ENCODE measurements at regions not wholly inside any gene's neighbourhood (a gene's known extent, or its start where the extent isn't known, plus 50 kb on each side); places are given as distances from the start of the nearest gene placed in this dataset.

- H3K4me3 ChIP-seq (ENCODE audit: low read depth, low read length), result no peak overlapping the region
- no peak for DNase-seq (ENCODE audit: low read depth)
- no peak for TF ChIP-seq CTCF (IDR thresholded peaks at IDR 0.05; ENCODE audit: insufficient read depth, low read length)
Measured at GRCh38 chr11:23749762-23750430, 747.0 kb upstream of the LUZP2 start.

DNA sequence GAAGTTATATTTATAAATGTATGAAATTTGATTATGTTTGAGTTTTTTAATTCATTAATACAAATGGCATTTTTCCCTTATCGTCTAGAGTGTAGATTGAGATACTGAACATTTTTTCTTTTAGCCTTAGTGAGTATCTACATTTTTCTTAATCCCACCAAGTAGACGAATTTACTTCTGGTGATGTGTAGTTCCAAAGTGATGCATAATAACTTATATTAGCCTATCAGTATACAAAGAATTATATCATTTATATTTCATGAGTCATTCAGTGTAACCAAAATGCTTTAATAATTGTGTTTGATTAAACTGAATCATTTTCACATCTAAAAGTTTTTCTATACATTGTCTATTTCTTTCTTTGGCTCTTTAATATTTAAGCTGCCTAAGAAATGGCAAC, 745.6 kb upstream of the LUZP2 start:
- TF ChIP-seq CTCF (IDR thresholded peaks at IDR 0.05; ENCODE audit: insufficient read depth, low read length), result no peak
- no peak for DNase-seq (ENCODE audit: low read depth)

DNA sequence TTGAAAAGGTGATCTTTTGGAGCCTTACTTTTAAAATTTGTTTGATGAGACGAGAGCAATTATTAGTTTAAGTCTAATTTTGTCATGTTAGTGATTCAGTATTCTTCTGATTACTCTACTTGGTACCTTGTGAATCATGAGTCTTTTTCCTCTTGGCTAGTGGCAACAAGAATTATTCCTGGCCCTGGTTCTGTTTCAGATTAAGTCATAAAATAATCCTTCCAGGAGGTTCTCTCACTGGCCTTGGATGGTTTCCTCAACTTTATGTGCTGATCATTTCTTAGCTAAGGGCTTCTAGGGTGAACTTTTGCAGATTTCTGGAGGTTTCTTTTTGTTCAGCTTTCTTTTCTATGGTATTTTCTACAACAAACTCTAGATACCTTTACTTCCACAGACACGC, 741.8 kb upstream of the LUZP2 start:
- TF ChIP-seq CTCF (IDR thresholded peaks at IDR 0.05; ENCODE audit: insufficient read depth, low read length), result no peak
- peak; percentile 3 for DNase-seq (ENCODE audit: low read depth)
- H3K4me3 ChIP-seq (ENCODE audit: low read depth, low read length), result no peak overlapping the region

More for the DNA sequence above, 745.6 kb upstream of the LUZP2 start:
- H3K4me3 ChIP-seq (ENCODE audit: low read depth, low read length), result no peak overlapping the region

GRCh38 chr11:23755769-23756168, 741.1 kb upstream of the LUZP2 start:
- TF ChIP-seq CTCF (IDR thresholded peaks at IDR 0.05; ENCODE audit: insufficient read depth, low read length), result no peak
- DNase-seq (ENCODE audit: low read depth), result peak; percentile 1
- H3K4me3 ChIP-seq (ENCODE audit: low read depth, low read length), result no peak overlapping the region

- DNase-seq (ENCODE audit: low read depth), result no peak
- TF ChIP-seq CTCF (IDR thresholded peaks at IDR 0.05; ENCODE audit: insufficient read depth, low read length), result no peak
- H3K4me3 ChIP-seq (ENCODE audit: low read depth, low read length), result no peak overlapping the region
Measured at GRCh38 chr11:23759489-23759888, 737.4 kb upstream of the LUZP2 start.

- no peak for DNase-seq (ENCODE audit: low read depth)
- TF ChIP-seq CTCF (IDR thresholded peaks at IDR 0.05; ENCODE audit: insufficient read depth, low read length), result no peak
- no peak overlapping the region for H3K4me3 ChIP-seq (ENCODE audit: low read depth, low read length)
Measured at GRCh38 chr11:23764286-23764685, 732.6 kb upstream of the LUZP2 start.

Data from fibroblast of the aortic adventitia (primary cell).